ENCODE measurements at regions not wholly inside any gene's neighbourhood (a gene's known extent, or its start where the extent isn't known, plus 50 kb on each side); places are given as distances from the start of the nearest gene placed in this dataset.

DNA sequence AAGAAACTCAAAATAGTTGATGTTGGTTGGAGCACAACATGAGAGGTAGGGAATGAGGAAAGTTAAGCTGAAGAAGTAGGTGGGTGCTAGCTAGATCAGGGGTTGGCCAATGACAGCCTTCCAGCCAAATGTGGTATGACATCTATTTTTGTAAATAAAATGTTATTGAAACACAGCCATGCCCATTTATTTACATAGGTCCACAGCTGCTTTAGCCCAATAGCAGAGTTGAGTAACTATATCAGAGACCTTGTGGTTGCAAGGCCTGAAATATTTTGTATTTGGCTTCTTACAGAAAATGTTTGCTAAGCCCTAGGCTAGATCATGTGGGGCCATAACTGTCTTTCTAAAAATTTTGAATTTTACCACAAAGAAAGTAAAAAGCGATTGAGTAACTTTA is 234.9 kb upstream of the CTSO start:
- TF ChIP-seq POLR2AphosphoS5 (IDR thresholded peaks at IDR 0.05) = no peak
- TF ChIP-seq EP300 (IDR thresholded peaks at IDR 0.05) = no peak

All from esophagus muscularis mucosa (tissue), 3 donors.